ENCODE measurements at regions not wholly inside any gene's neighbourhood (a gene's known extent, or its start where the extent isn't known, plus 50 kb on each side); places are given as distances from the start of the nearest gene placed in this dataset.

DNA sequence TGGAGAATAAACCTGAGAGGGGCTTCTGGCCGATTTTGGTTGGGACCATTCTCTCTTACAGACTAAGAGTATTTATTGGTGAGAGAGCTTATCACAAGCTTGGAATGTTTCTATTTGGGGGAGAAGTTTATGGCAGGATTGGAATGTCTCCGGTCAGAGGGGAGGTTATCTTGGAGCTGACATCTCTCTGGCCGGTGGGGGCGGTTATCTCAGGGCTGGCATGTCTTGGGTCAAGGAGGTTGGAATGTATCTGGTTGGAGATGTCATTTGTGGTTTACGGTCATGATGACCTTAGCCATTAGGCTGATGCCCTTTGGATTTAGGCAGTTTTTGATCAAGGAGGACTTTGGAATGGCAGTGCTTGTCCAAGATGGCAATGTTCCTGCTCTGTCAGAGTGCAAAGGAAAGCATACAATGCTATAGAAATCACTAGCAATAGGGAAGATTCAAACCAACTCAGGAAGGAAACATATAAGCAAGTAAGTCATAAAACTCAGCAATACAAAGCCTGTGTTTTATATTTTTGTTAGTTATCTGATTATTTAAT, 362.4 kb upstream of the LRATD1 start:
- CTCF ChIA-PET, result no interaction called here
- no peaks in the 10 kb centered on the region for H3K4me1 ChIP-seq (ENCODE audit: control insufficient read depth, extremely low read depth, insufficient read depth, low read length)
- H3K27ac ChIP-seq (ENCODE audit: insufficient read depth, low read depth, low read length), result no peak overlapping the region
- no peak for FAIRE-seq
- DNase-seq (ENCODE audit: low read depth, low spot score), result no peak
- H3K79me2 ChIP-seq (ENCODE audit: control insufficient read depth, insufficient read depth, low read length), result no peaks in the 10 kb centered on the region
- dilution Hi-C loops (cut with MboI; ENCODE audit: extremely low pct_ligation_motif_present, low sequenced_read_pairs) (no loop called here), intact Hi-C loops (cut with micrococcal nuclease) (no loop called here)
- H3K4me3 ChIP-seq (replicated peaks in 1 of 3; ENCODE audit: insufficient read depth in 1 of 3, low read depth in 1 of 3, low read length in 3 of 3), result no peak overlapping the region
- no peak overlapping the region for H2AFZ ChIP-seq (ENCODE audit: low read depth, low read length)
- no peak overlapping the region for H3K4me2 ChIP-seq (ENCODE audit: insufficient read depth, low read length)
- no peak overlapping the region for H3K9ac ChIP-seq (replicated peaks; ENCODE audit: extremely low read depth, insufficient read depth, low read length)
- no peaks in the 10 kb centered on the region for H4K20me1 ChIP-seq (replicated peaks; ENCODE audit: control insufficient read depth, extremely low read depth, insufficient read depth, low read length)
- peaks cover 3% of the 10 kb centered on the region for H3K9me3 ChIP-seq (replicated peaks; ENCODE audit: control insufficient read depth, insufficient read depth, low read length)
- POLR2A ChIA-PET, result no interaction called here
- no peaks in the 10 kb centered on the region for H3K27me3 ChIP-seq (ENCODE audit: control insufficient read depth in 2 of 2, insufficient read depth in 2 of 2, low read length in 2 of 2)
- BruUV-seq (replicated peaks), result no TSS peak
- H3K36me3 ChIP-seq (ENCODE audit: control insufficient read depth in 2 of 2, extremely low read depth in 1 of 2, insufficient read depth in 2 of 2, low read length in 2 of 2), result no peaks in the 10 kb centered on the region
- no peaks in the 10 kb centered on the region for H3K9me1 ChIP-seq (replicated peaks; ENCODE audit: control insufficient read depth, extremely low read depth, insufficient read depth, low read length)
- TF ChIP-seq, protein P1, sequence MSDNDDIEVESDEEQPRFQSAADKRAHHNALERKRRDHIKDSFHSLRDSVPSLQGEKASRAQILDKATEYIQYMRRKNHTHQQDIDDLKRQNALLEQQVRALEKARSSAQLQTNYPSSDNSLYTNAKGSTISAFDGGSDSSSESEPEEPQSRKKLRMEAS (IDR thresholded peaks at IDR 0.05; ENCODE audit: insufficient read depth, insufficient read length), result no peak
- TF ChIP-seq JUN (IDR thresholded peaks at IDR 0.05; ENCODE audit: borderline replicate concordance, insufficient read depth, insufficient read length, low read depth), result no peak
- TF ChIP-seq MYC (IDR thresholded peaks at IDR 0.05; ENCODE audit: low read depth, low read length), result no peak
- TF ChIP-seq, protein P2, sequence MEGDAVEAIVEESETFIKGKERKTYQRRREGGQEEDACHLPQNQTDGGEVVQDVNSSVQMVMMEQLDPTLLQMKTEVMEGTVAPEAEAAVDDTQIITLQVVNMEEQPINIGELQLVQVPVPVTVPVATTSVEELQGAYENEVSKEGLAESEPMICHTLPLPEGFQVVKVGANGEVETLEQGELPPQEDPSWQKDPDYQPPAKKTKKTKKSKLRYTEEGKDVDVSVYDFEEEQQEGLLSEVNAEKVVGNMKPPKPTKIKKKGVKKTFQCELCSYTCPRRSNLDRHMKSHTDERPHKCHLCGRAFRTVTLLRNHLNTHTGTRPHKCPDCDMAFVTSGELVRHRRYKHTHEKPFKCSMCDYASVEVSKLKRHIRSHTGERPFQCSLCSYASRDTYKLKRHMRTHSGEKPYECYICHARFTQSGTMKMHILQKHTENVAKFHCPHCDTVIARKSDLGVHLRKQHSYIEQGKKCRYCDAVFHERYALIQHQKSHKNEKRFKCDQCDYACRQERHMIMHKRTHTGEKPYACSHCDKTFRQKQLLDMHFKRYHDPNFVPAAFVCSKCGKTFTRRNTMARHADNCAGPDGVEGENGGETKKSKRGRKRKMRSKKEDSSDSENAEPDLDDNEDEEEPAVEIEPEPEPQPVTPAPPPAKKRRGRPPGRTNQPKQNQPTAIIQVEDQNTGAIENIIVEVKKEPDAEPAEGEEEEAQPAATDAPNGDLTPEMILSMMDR (IDR thresholded peaks at IDR 0.05; ENCODE audit: extremely low read depth in 1 of 2, insufficient read depth in 1 of 2, low read depth in 1 of 2, low read length in 2 of 2), result no peak
- no peak for TF ChIP-seq POLR2AphosphoS5 (IDR thresholded peaks at IDR 0.05; ENCODE audit: insufficient read depth, low read depth, low read length)
- no peak for TF ChIP-seq POLR2A (IDR thresholded peaks at IDR 0.05; ENCODE audit: low read depth, low read length)
- TF ChIP-seq GATA2 (IDR thresholded peaks at IDR 0.05; ENCODE audit: insufficient read depth, insufficient read length, low read depth, low read length), result no peak
- no peak for TF ChIP-seq FOS (IDR thresholded peaks at IDR 0.05; ENCODE audit: borderline replicate concordance, insufficient read depth, low read length)
- TF ChIP-seq EZH2 (IDR thresholded peaks at IDR 0.05; ENCODE audit: borderline replicate concordance, low read depth, low read length, severe bottlenecking), result no peak

All from endothelial cell of umbilical vein (primary cell).